HK-2 (cell line): ENCODE measurements at regions not wholly inside any gene's neighbourhood (a gene's known extent, or its start where the extent isn't known, plus 50 kb on each side); places are given as distances from the start of the nearest gene placed in this dataset.

Experiments used
- DNase-seq: peaks from one replicate; pipeline ENCODE4 v3.0.0-alpha.2; 2018; ENCODE audit not compliant: unreplicated experiment

DNA sequence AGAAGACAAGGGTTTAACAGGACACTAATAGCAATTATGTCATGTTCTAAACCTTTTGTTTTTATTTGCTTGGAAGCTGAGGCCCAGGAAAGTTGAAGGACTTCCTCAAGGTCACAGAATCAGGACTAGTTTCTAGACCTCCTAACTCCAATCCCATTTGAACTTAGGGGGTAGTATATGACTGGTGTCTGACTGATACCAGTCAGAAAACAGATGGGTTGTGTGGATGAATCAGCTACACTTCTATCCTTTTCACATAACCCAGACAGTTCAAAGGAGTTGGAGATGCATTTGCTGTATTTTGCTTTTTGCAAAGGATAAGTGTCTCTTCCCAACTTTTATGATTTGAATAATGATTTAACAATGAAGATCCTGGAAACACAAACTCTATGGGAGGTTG is 322.5 kb downstream of the HLX start:
- no peak for DNase-seq

DNA sequence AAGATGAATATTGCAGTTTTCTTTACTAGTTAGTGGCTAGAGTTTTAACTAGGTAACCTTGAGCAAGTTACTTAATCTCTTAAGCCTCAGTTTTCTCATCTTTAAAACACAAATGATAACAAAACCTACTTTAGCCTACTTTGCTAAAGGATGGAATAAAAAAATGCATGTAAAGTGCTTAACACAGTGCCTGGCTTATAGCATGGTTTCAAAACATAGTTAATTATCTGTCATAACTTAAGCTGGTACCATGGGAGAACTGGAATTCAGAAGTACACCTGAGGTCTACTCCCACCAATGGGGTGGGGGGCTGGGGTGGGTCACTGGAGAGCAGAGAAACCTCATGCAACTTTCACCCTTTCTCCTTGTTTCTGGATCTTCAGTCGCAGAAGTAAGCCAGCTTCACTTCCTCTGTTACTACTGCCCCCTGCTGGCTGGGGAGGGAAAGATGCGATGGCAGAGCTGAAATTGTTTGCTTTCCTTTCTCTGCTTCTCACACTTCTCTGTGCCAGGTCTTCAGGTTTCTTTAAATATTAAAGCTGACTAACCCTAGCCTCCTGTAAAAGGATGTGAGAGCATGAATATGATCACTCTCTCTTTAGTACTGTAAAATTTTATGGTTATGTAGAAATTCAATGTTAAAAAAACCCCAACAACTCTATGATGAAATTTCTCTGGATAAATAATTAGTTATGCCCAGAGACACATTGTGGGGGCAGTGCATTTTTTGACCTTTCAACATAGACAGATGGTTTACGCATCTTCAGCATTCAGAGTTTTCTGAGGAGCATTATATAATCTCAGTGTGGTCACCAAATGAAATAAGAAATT is 324.2 kb downstream of the HLX start:
- peak; percentile 84 for DNase-seq

DNA sequence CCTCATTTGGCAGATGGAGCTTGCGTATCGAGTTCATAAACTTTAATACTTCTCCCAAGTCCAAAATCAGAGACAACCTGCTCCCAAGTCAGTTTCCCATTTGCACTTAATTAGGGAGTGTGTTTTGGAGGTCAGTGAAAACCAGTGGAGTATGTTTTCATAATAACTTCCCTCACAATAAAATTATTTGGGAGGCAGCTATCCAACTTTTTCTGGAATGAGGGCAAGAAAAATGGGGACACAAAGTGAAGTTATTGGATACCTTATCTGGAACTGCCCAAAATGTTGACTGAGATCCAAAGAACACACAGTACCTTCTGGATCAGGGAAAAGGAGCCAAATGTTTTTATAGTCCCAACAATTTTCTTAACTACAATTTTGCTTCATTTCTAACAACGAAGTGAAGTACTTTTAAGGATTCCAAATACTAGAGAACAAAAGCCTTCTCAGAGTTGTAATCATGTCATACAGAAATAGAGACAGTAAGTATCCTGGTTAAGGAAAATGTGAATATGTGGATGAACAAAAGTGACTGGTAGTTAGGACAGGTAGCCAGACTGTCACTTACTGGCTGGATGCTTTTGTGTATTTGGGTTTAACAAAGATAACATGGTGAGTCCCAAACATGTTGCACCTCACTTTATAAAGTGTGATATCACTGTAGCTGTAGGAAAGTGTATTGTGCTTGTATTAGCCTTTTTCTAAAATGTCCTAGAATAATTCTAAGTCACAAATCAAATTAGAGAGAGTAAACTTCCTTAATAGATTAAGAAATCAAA is 325.0 kb downstream of the HLX start:
- DNase-seq: no peak

DNA sequence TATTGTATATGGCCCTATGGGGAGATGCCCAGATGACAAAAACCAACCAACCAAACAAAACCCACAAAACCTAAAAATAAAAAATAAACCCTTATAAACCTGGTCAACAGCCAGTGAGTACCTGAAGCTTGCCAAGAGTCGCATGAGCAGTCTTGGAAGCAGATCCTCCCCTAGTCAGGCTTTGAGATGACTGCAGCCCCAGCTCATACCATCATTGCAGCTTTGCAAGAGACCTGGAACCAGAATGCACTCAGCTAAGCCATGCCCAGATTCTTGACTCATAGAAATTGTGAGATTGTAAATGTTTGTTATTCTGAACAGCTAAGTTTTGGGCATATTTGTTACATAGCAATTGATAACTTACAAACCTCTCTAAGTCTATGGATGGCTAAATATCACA is 326.8 kb downstream of the HLX start:
- DNase-seq: no peak

DNA sequence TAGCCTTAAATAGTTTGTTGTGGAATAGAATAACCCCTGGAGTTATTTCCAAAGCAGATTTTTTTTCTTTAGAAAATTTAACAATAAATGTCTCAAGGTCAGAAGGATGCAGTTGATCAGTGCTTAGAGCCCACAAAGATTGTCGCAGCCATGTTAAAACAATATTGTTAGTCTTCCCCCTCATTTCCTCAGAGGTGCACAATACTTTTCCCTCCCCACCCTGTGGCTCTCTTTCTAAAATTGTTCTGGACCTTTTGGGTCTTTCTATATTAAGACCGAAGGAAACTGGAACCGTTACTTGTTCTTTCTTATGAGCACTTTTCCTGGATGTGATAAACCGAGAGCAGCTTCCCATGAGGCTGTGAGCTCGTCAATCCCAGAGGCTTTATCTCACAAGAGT is 333.7 kb downstream of the HLX start:
- DNase-seq: no peak

DNA sequence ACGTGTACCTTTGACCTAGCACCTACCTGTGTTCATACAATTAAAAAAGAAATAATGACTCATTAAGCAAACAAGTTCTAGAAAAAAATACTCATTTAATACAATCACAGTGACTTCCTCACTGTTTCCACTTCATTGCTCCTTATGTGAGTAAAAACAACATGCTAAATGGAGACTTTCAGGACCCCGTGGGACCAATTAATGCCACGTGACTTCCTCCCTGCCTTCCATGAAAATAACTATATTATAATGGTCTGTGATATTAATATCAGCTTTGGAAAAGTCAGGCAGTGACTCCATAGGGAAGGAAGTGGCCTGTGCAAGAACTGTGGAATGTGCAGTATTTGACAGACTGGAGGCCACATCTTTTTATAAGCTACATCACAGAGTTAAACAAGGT is 337.8 kb downstream of the HLX start:
- DNase-seq: no peak

DNA sequence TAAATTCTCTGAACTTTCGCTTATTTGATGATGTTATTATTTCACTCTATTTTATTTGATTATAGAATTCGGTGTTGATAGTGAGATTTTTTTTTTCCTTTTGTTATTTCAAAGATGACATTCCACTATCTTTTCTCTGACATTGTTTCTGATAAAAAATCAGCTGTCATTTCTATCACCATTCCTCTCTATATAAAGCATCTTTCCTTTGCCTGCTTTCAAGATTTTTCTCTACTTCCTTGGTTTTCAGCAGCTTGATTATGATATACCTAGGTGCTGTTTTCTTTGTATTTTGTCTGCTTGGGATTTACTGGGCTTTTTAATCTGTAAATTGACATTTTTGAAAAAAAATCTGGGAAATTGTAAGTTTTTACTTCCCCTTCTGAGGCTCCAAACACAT is 344.0 kb downstream of the HLX start:
- DNase-seq: no peak

DNA sequence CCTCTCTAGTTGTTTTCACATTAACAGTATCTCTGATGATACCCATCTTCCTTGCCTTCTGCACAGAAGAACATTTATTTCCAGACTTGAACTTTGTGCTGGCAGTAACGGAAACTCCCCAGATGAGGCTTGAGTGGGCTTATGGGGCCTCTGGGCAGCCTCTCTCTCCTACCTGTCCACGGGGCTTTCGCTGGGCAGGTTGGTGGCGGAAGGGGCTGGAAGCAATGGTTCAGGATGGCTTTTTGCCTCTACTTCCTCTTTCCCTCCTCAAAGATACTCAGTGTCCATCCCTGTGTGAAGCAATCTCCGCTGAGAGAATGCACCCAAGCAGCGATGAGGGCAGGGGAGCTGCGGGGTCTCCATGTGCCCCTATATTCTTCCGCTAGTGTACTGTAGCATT is 348.2 kb downstream of the HLX start:
- no peak for DNase-seq

DNA sequence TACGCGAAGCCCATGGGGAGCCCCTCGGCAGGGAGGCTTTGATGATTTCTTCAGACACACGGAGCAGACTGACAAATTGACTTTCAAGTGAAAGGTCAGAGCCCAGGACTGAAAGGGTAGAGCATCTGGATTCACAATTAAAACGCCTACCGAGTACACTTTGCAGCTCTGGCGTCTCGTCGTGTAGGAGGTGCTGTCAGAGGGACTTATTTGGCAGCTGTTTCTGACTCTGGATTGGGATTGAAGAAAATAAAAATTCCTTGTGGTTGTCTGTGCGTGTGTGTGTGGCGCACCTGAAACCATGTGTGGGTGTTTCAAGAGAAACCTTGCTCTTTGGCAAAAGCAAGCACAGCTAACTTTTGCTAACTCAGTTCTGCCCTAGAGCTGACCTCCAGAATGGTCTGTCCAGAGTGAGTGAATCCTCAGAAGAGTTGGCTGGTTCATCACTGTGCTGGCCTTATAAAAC is 348.7 kb downstream of the HLX start:
- no peak for DNase-seq

DNA sequence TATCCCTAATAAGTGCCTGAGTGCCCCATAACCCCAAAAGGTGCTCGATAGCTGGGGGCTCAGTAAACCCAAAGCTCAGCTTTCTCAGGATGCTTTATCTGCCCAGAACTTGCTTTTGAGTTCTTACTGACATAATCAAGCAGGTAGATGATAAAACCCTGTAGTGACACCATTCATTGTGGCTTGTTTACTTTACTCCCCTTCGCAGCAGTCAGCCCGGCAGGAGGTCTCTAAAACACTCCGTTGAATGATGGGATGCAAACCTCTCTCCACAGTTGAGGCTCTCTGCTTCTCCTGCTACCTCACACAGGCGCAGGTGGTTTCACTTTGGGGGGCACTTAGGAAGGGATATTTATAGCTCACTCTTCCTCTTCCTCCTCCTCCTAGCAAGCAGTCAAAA is 349.4 kb downstream of the HLX start:
- DNase-seq: no peak

DNA sequence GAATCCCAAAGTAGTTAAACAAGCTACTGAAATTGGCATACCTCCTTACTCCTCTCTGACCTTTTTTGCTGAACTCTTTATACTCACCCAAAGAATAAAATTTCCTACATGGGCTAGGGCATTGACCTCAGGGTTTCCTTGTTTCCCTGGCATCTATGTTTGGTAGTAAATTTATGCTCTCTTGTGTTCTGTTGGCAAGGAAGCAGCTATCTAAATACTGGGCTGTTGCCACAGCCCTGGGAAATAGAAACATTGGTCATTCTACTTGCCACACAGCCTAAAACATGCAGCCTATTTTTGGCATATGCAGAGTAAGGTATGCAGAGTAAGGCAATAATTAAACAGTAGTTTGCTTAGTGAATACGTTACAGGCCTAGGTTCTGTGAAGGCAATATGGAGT is 351.4 kb downstream of the HLX start:
- DNase-seq: no peak

DNA sequence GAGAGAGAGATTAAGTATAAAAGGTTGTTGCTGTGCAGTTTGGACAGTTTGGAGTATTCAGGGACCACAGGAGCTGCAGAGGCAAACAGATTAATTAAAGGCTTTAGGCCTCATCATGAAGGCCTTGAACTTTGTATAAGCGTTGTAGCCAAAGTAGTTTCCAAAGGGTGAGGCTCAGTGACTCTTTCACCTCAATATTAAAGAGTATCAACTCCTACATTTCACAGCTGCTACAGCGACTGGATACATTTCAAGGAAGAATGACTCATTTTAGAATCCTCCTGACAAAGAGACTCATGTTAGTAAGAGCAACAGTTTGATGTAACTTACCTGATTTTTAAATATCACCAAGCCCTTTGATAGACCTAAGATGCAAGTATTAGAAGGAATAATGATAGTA is 355.5 kb downstream of the HLX start:
- DNase-seq: no peak

DNA sequence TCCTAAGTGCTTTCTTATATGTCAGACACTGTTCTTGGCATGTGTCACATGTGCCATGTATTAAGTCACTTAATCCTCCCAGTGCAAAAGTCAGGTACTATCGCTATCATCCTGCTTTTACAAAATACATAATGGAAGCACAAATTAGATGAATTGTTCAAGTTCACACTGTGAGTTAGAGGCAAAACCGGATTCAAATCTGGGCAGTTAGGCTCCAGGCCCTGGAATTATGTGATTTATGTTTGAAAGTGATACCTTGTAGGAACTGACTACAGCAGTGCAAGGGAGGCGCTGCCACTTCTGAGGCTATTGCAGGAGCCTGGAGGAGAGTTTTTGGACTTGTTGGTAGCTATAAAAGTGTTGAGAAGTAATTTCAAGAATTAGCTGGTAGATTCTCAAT is 358.3 kb downstream of the HLX start:
- DNase-seq: no peak

DNA sequence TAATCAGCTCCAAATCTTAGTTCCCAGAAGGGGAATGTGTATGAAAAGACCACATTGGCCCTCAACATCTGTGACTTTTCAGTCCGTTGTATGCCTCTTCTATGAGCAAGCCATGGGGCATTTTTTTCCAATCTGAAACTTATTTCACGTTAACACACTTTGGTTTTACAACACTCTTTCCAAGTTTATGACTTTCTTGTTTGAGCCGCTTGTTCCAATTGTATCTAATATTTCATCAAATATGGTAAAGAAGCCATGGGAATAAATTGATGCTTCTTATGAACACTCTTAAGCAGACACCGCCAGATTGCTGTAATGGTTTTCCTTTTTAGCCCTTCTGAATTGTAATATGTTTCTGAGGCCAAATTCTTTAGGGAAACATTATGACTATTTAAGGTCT is 359.9 kb downstream of the HLX start:
- no peak for DNase-seq

DNA sequence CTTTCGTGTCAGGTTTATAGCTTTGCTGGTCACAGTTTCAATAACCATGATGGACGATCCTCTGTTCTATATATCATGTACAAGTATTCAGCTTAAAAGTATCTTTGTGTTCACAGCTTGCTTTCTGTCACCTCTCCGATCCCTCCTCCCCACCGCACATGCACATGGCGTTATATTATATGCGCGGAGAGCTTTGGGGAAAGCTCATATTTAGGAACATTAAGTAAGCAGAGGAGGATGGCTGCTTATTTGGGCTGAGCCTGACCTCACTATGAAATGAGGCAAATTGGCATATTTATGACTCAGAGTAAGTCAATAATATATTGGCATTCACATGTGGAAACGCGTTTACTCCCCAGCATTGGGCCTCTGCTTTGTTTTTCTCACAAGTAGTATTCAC is 360.5 kb downstream of the HLX start:
- DNase-seq: no peak

DNA sequence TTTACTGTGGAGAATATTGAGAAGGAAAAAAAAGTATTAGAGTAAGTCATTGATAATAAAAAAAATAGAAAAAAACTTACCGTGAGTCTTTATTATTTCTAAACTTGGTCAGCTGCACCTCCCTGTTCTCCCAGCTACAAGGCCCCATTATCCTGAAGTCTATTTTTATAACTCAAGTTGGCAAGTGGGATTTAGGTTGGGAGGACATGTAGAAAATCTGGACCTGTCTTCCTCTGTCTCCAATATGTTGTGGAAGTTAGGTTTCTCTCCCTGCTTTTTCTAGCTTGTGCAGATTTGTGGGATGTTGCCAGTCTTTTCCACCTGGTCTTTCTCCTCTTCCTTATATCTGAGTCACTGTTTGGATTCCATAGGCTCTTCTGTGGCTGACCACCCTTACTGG is 361.4 kb downstream of the HLX start:
- no peak for DNase-seq

DNA sequence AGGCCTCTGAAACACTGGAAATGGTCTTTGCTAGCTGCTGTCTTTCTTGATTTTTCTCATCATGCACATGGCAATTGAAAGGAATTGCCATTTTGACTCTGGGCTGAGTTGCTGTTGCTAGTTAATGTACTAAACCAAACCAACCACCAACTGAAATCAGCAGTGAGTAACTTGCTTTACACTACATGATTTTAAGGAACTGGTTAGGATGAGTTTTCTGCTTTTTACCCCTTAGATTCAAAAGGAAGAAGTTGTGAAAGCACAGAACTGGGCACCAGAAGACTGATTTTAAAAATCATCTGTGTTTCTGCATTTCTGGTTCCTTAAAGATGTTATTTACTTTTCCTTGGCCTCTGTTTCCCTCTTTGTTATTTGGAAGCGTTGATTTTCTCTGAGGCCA is 361.9 kb downstream of the HLX start:
- no peak for DNase-seq

DNA sequence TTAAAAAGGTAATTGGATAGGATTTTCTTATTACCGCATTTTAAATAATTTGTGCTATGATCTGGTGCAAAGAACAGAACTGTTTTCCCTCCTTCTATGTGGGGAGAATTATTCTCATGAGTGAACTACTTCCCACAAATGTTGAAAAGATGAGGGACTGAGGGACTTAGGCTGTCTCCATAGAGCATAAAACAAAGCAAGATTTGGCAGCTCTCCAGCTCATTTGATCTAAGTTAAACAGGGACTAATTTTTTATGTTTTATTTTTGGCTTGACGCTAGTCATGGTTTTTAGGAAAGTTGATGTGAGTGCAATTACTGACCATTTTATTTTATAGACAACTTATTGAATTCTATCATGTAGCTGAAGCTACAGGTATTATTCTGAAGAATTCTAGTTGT is 362.3 kb downstream of the HLX start:
- no peak for DNase-seq

DNA sequence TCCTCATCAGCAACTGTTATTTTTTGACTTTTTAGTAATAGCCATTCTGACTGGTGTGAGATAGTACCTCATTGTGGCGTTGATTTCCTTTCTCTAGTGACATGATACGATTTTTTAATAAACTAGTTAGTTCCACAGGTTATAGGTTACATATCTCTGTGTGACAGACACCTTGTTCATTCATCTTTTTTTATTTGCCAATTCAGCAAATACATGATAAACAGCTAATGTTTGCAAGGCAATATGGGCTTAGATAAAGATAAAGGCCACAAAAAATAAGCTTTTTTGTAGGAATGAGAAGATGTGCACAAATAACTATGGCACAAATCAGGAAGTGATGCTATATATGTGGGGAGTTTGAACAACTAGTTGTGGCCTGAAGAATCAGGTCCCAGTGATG is 366.8 kb downstream of the HLX start:
- no peak for DNase-seq

DNA sequence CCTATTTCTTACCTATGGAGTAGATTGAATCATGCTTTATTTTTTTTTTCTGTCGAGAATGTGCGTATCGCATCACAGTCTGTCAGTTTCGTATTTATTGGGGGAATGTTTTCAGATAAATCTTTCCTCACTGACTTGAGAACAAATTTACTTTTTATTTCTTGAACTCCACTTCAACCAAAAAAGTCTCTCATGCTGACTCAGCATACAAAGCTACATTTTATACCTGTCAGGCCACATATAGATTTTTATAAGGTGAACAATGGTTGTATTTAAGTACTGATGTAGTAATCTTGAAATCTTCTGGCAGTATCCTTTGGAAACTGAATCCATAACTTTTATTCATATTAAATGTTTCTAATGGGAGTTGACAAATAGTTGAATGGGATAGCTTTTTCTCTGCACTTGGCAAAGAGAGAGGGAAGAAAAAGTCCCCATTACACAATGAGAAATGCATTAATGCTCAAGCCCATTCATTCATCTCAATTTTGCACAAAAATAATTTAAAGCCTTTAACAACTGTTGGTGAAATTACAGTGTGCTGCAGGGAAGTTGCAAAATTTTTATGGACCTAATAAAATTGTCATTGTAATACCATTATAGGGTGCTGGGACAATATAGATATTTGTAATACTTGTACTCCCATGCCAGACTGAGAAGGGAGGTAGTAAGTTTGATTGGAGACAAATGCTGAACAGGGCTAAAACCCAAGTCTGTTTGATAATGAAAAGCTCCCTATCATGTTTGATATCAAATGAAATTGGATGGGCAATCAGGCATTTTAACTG is 367.6 kb downstream of the HLX start:
- no peak for DNase-seq

DNA sequence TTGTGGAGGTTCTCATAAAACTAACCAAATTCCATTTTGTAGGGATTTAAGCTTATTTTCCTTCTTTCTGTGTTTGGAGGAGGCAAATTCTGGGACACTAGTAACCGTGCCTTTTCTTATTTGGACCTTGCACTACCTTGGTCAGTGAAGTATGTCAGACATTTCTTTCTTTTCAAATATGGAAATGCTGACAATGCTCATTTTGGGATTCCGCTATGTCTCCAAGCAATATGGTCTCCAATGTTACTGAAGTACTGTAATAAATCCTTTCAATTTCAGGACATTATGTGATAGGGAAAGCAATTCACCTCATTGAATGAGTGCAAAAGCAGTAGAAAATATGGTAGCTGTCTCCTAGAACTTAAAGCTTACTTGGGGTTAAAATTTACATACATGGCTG is 372.3 kb downstream of the HLX start:
- no peak for DNase-seq

DNA sequence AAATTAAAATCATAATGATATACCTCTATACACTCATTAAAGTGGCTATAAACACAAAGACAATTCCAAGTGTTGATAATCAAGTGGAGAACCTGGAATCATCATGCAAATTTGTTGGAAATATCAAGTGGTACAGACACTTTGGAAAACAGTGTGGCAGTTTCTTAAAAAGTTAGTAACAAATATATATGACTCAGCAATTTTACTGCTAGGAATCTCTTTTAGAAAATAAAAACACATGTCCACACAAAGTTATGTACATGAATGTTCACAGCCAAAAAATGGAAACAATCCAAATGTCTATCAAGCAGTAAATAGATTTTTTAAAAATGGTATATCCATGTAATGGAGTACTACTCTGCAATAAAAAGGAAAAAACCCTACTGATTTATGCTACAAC is 375.6 kb downstream of the HLX start:
- DNase-seq: no peak

DNA sequence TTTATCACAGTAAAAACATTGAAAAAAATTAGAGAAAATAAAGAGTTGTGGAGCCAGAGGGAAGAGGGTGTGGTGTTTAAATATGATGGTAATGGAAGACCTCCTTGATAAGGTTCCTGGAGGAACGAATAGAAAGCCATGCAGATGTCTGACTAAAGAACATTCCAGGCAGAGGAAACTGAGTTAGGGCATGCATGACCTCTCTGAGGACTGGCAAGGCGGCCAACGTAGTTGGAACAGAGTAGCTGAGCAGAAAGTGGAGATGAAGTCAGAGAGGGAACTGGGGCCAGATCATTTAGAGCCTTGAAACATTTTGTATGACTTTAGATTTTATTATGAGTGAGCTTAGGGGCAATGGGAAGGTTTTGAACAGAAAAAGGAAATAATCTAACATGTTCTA is 377.5 kb downstream of the HLX start:
- DNase-seq: no peak
